PC-9 (cell line): ENCODE measurements at regions not wholly inside any gene's neighbourhood (a gene's known extent, or its start where the extent isn't known, plus 50 kb on each side); places are given as distances from the start of the nearest gene placed in this dataset.

ENCODE experiments used
- BruUV-seq: library from RNA; stranded (reverse); fragments of 400-500 nt; replicated peaks from 2 replicates; lab custom pipeline; 2021; lab: Mats Ljungman, UMichigan
- CTCF ChIA-PET: fragments of 300-600 bp; sonication (Branson Sonifier 250); formaldehyde crosslinking; loops from one replicate; lab custom pipeline; 2022; ENCODE audit warnings: antibody characterized with exemption; lab: Charles Lee
- POLR2A ChIA-PET: fragments of 300-600 bp; sonication (Branson Sonifier 250); formaldehyde crosslinking; loops from one replicate; lab custom pipeline; 2022; ENCODE audit warnings: antibody characterized with exemption; ENCODE audit not compliant: unreplicated experiment; lab: Charles Lee
- DNase-seq, 2 experiments: peaks; one replicate each; pipeline versions ENCODE4 v3.0.0 to v3.0.0-alpha.2; 2015 to 2022; ENCODE audit warnings: mixed read lengths in 1 of 2
- H2AFZ ChIP-seq: fragments of 200-600 bp; sonication (generic); 2 replicates; pipeline ENCODE4 v1.8.1; 2017; ENCODE audit warnings: antibody characterized with exemption
- H3F3A ChIP-seq: fragments of 200-600 bp; sonication (generic); 2 replicates; pipeline ENCODE4 v1.8.1; 2017; ENCODE audit warnings: antibody characterized with exemption, mild to moderate bottlenecking, low read depth; ENCODE audit not compliant: insufficient read depth
- H3K27ac ChIP-seq: fragments of 200-600 bp; sonication (generic); 2 replicates; pipeline ENCODE4 v1.6.1; 2016; ENCODE audit warnings: mixed run types
- H3K27me3 ChIP-seq: fragments of 200-600 bp; sonication (generic); 2 replicates; pipeline ENCODE4 v1.6.1; 2016; ENCODE audit warnings: low read depth, mixed run types; ENCODE audit not compliant: insufficient read depth
- H3K36me3 ChIP-seq: fragments of 200-600 bp; sonication (generic); 2 replicates; pipeline ENCODE4 v1.6.1; 2016; ENCODE audit warnings: low read depth, mixed run types
- H3K4me1 ChIP-seq: fragments of 200-600 bp; sonication (generic); replicated peaks from 2 replicates; pipeline ENCODE4 v1.6.1; 2016; ENCODE audit warnings: mixed run types; ENCODE audit not compliant: insufficient read depth
- H3K4me2 ChIP-seq: fragments of 200-600 bp; sonication (generic); 2 replicates; pipeline ENCODE4 v1.6.1; 2017; ENCODE audit warnings: mixed run types
- H3K4me3 ChIP-seq: fragments of 200-600 bp; sonication (generic); 2 replicates; pipeline ENCODE4 v1.6.1; 2016; ENCODE audit warnings: mixed run types
- H3K79me2 ChIP-seq: fragments of 200-600 bp; sonication (generic); 2 replicates; pipeline ENCODE4 v1.6.1; 2017; ENCODE audit warnings: low read depth, mixed run types
- H3K9me2 ChIP-seq: fragments of 200-600 bp; sonication (generic); 2 replicates; pipeline ENCODE4 v1.8.1; 2017; ENCODE audit warnings: mild to moderate bottlenecking; ENCODE audit not compliant: insufficient read depth
- H3K9me3 ChIP-seq: fragments of 200-600 bp; sonication (generic); 2 replicates; pipeline ENCODE4 v1.8.1; 2016; ENCODE audit warnings: low read depth; ENCODE audit not compliant: insufficient read depth
- H4K20me1 ChIP-seq: fragments of 200-600 bp; sonication (generic); 2 replicates; pipeline ENCODE4 v1.8.1; 2017; ENCODE audit not compliant: insufficient read depth
- CTCF ChIP-seq: fragments of 200-600 bp; sonication (generic); conservative IDR thresholded peaks from 2 replicates; pipeline ENCODE4 v1.6.1; 2017; ENCODE audit warnings: mixed run types, antibody characterized with exemption, mild to moderate bottlenecking, moderate library complexity
- EZH2 ChIP-seq: fragments of 200-600 bp; sonication (generic); IDR thresholded peaks from 2 replicates; pipeline ENCODE4 v1.8.0; 2017; ENCODE audit warnings: antibody characterized with exemption, low read depth
- intact Hi-C: fragments of 100-400 bp; cut with micrococcal nuclease; formaldehyde crosslinking; loops from one replicate; pipeline ENCODE4 v1.10.0; 2022; ENCODE audit not compliant: unreplicated experiment

DNA sequence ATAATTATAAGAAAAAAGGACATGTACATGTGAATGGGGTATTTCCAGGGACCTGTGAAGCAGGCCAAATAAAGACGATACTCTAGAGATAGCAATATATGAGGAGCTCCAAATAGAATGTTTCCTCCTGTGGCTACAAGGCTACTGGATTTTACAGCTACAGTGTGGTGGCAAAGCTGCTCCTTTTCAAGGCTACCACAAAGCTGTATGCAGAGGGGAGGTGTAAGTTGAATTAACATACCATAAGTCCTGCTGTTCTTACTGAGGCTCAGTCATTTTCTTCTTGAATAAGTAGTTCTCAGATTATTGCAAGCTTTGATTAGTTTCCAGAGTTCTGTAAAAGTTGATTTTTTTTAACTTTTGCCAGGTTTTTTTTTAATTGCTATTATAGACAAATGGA is 1184.6 kb upstream of the EPHA6 start:
- H3K27ac ChIP-seq: no peak overlapping the region
- no peak overlapping the region for H2AFZ ChIP-seq
- no peaks in the 10 kb centered on the region; the same call in 1 of the 2 replicates for H3K9me3 ChIP-seq
- no peaks in the 10 kb centered on the region for H3K79me2 ChIP-seq
- no peak overlapping the region for H3K4me2 ChIP-seq
- H3K4me3 ChIP-seq: no peak overlapping the region
- CTCF ChIA-PET: no interaction called here
- H3K9me2 ChIP-seq: no peaks in the 10 kb centered on the region
- H3K4me1 ChIP-seq: no peaks in the 10 kb centered on the region
- H3K27me3 ChIP-seq: no peaks in the 10 kb centered on the region
- H4K20me1 ChIP-seq: no peaks in the 10 kb centered on the region
- TF ChIP-seq CTCF (no peak), EZH2 (no peak)
- POLR2A ChIA-PET: no interaction called here
- no peaks in the 10 kb centered on the region for H3F3A ChIP-seq
- peak in 1 of 2 experiments; percentile 25 for DNase-seq
- intact Hi-C loops: no loop called here
- H3K36me3 ChIP-seq: no peaks in the 10 kb centered on the region
- no TSS peak for BruUV-seq

DNA sequence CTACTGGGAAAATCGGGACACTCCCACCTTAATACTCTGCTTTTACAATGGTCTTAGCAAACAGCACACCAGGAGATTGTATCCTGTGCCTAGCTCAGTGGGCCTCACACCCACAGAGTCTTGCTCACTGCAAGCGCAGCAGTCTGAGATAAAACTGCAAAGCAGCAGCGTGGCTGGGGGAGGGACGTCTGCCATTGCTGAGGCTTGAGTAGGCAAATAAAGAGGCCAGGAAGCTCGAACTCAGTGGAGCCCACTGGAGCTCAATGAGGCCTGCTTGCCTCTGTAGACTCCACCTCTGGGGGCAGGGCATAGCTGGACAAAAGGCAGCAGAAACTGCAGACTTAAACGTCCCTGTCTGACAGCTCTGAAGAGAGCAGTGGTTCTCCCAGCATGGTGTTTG is 1169.1 kb upstream of the EPHA6 start:
- CTCF ChIA-PET: no interaction called here
- H3K9me2 ChIP-seq: 0 out of 2 replicates have a peak, but pooled peaks cover 6% of the 10 kb centered on the region
- no peak for TF ChIP-seq EZH2
- no peak for TF ChIP-seq CTCF
- H3K4me3 ChIP-seq: no peak overlapping the region
- no peaks in the 10 kb centered on the region for H3K36me3 ChIP-seq
- no peaks in the 10 kb centered on the region for H4K20me1 ChIP-seq
- BruUV-seq: no TSS peak
- H3K4me2 ChIP-seq: no peak overlapping the region
- intact Hi-C loops: no loop called here
- no peak overlapping the region for H2AFZ ChIP-seq
- DNase-seq: no peak
- POLR2A ChIA-PET: no interaction called here
- no peak overlapping the region for H3K27ac ChIP-seq
- no peaks in the 10 kb centered on the region for H3K9me3 ChIP-seq
- H3K27me3 ChIP-seq: no peaks in the 10 kb centered on the region
- H3F3A ChIP-seq: no peaks in the 10 kb centered on the region
- no peaks in the 10 kb centered on the region for H3K4me1 ChIP-seq
- H3K79me2 ChIP-seq: no peaks in the 10 kb centered on the region

DNA sequence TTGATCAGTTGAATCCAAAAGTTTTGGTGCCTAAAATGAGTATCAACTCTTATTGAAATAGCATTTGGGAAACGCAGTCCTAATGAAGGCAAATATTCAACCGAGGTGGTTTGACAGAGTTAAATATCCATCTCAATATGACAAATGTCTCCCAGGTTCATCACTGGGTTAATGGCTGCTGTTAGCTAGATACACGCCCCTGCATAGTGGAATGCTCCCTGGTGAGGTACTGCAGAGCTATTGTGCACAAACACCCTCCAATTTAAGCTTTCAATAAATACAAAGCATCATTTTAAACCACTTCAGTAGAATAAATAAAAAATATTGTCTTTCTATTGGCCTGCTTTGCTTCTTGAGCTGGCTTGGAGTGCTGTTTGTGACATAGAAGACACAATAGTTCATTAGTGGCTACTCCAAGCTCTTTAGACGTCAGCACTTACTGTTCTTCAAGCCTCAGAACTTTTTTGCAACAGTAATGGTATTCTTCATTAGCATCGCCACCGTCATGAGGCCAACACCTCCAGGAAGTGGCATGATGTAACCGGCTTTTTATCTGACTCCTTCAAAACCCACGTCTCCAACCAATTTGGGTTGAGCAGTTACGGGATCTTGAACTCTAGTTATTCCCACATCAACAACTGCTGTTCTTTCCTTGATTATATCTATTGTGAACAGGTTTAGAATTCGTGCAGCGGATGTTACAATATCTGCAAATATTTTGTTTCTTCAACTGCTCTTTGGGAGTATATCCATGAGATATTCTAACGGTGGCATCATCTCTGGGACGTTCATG is 1159.6 kb upstream of the EPHA6 start:
- H3K4me3 ChIP-seq: no peak overlapping the region
- no peaks in the 10 kb centered on the region for H3K27me3 ChIP-seq
- H3K4me1 ChIP-seq: no peaks in the 10 kb centered on the region
- H4K20me1 ChIP-seq: no peaks in the 10 kb centered on the region
- no TSS peak for BruUV-seq
- no peak overlapping the region for H2AFZ ChIP-seq
- no peaks in the 10 kb centered on the region for H3K9me2 ChIP-seq
- no peaks in the 10 kb centered on the region for H3F3A ChIP-seq
- H3K36me3 ChIP-seq: no peaks in the 10 kb centered on the region
- no peak overlapping the region for H3K27ac ChIP-seq
- POLR2A ChIA-PET: no interaction called here
- no peaks in the 10 kb centered on the region for H3K9me3 ChIP-seq
- H3K79me2 ChIP-seq: no peaks in the 10 kb centered on the region
- intact Hi-C loops: no loop called here
- no peak for DNase-seq
- TF ChIP-seq CTCF (no peak), EZH2 (no peak)
- no peak overlapping the region for H3K4me2 ChIP-seq
- CTCF ChIA-PET: no interaction called here
